Neural crest cell (in vitro differentiated cells): ENCODE measurements at regions not wholly inside any gene's neighbourhood (a gene's known extent, or its start where the extent isn't known, plus 50 kb on each side); places are given as distances from the start of the nearest gene placed in this dataset.
A peak's percentile ranks its signal among the peaks of the same experiment; 100 is the strongest.

ENCODE experiments used
- DNase-seq: peaks from one replicate; pipeline ENCODE4 v3.0.0; 2021; ENCODE audit warnings: low read depth, mixed read lengths, low spot score
- H3K27ac Mint-ChIP-seq: one replicate; pipeline ENCODE4 v1.8.0; 2021; ENCODE audit warnings: mild to moderate bottlenecking, mixed read lengths; ENCODE audit not compliant: unreplicated experiment
- H3K27me3 Mint-ChIP-seq: 2 replicates; pipeline ENCODE4 v1.8.0; 2021; ENCODE audit warnings: low read depth, mild to moderate bottlenecking, mixed read lengths
- H3K36me3 Mint-ChIP-seq: 2 replicates; pipeline ENCODE4 v1.8.0; 2021; ENCODE audit warnings: low read depth, mild to moderate bottlenecking, mixed read lengths
- H3K4me1 Mint-ChIP-seq: 2 replicates; pipeline ENCODE4 v1.8.0; 2021; ENCODE audit warnings: mixed read lengths
- H3K4me3 Mint-ChIP-seq: one replicate; pipeline ENCODE4 v1.8.0; 2021; ENCODE audit warnings: mild to moderate bottlenecking, mixed read lengths
- H3K9me3 Mint-ChIP-seq: 2 replicates; pipeline ENCODE4 v1.8.0; 2021; ENCODE audit warnings: mixed read lengths
- CTCF ChIP-seq: fragments of 200-600 bp; sonication (generic); conservative IDR thresholded peaks from 2 replicates; pipeline ENCODE4 v1.5.0; 2021; ENCODE audit warnings: antibody characterized with exemption, mild to moderate bottlenecking

- Mint-ChIP-seq H3K27ac (peak overlapping the region; percentile 16), H3K27me3 (peaks cover 3% of the 10 kb centered on the region), H3K4me1 (peaks cover 5% of the 10 kb centered on the region), H3K9me3 (peaks cover 4% of the 10 kb centered on the region), H3K4me3 (no peak overlapping the region), H3K36me3 (no peaks in the 10 kb centered on the region)
- TF ChIP-seq CTCF = no peak
- DNase-seq = no peak
Measured at GRCh38 chr10:52541006-52541473, 227.0 kb downstream of the DKK1 start.

- Mint-ChIP-seq H3K9me3 (no peaks in the 10 kb centered on the region), H3K36me3 (no peaks in the 10 kb centered on the region), H3K27me3 (peaks cover 3% of the 10 kb centered on the region), H3K27ac (no peak overlapping the region), H3K4me3 (no peak overlapping the region), H3K4me1 (peaks cover 5% of the 10 kb centered on the region)
- no peak for TF ChIP-seq CTCF
- DNase-seq = no peak
Measured at GRCh38 chr10:52542906-52543305, 228.8 kb downstream of the DKK1 start.

GRCh38 chr10:52551046-52551445, 221.5 kb downstream of the MBL2 start:
- TF ChIP-seq CTCF = no peak
- no peaks in the 10 kb centered on the region for H3K4me1 Mint-ChIP-seq
- H3K27me3 Mint-ChIP-seq = no peaks in the 10 kb centered on the region
- H3K9me3 Mint-ChIP-seq = peaks cover 7% of the 10 kb centered on the region
- no peak for DNase-seq
- no peak overlapping the region for H3K4me3 Mint-ChIP-seq
- H3K27ac Mint-ChIP-seq = no peak overlapping the region
- H3K36me3 Mint-ChIP-seq = no peaks in the 10 kb centered on the region

- Mint-ChIP-seq H3K27me3 (peaks cover 7% of the 10 kb centered on the region), H3K4me3 (no peak overlapping the region), H3K9me3 (peaks cover 4% of the 10 kb centered on the region), H3K36me3 (no peaks in the 10 kb centered on the region), H3K4me1 (no peaks in the 10 kb centered on the region), H3K27ac (no peak overlapping the region)
- DNase-seq = no peak
- no peak for TF ChIP-seq CTCF
Measured at GRCh38 chr10:52558090-52558489, 214.5 kb downstream of the MBL2 start.

- H3K4me3 Mint-ChIP-seq = no peak overlapping the region
- DNase-seq = no peak
- H3K27me3 Mint-ChIP-seq = peaks cover 7% of the 10 kb centered on the region
- H3K36me3 Mint-ChIP-seq = no peaks in the 10 kb centered on the region
- H3K9me3 Mint-ChIP-seq = no peaks in the 10 kb centered on the region
- no peak for TF ChIP-seq CTCF
- no peaks in the 10 kb centered on the region for H3K4me1 Mint-ChIP-seq
- H3K27ac Mint-ChIP-seq = no peak overlapping the region
Measured at GRCh38 chr10:52561322-52561721, 211.3 kb downstream of the MBL2 start.

- no peak overlapping the region for H3K4me3 Mint-ChIP-seq
- no peaks in the 10 kb centered on the region for H3K36me3 Mint-ChIP-seq
- no peak overlapping the region for H3K27ac Mint-ChIP-seq
- no peak for DNase-seq
- H3K9me3 Mint-ChIP-seq = no peaks in the 10 kb centered on the region
- peaks cover 7% of the 10 kb centered on the region for H3K27me3 Mint-ChIP-seq
- H3K4me1 Mint-ChIP-seq = no peaks in the 10 kb centered on the region
- no peak for TF ChIP-seq CTCF
Measured at GRCh38 chr10:52563360-52563759, 209.2 kb downstream of the MBL2 start.
